PC-3 (cell line): ENCODE measurements at regions not wholly inside any gene's neighbourhood (a gene's known extent, or its start where the extent isn't known, plus 50 kb on each side); places are given as distances from the start of the nearest gene placed in this dataset.

Experiments
- ATAC-seq: fragments of 200-7000 bp; cut with Tn5 transposase; 2 replicates; pipeline ENCODE4 v1.9.1; 2020; ENCODE audit warnings: mild to moderate bottlenecking, moderate library complexity
- BruUV-seq: library from RNA; stranded (reverse); fragments of 400-500 nt; replicated peaks from 2 replicates; lab custom pipeline; 2021; lab: Mats Ljungman, UMichigan
- CTCF ChIA-PET: fragments of 300-600 bp; sonication (Branson Sonifier 250); formaldehyde crosslinking; loops from one replicate; lab custom pipeline; 2022; ENCODE audit warnings: antibody characterized with exemption; lab: Charles Lee
- POLR2A ChIA-PET: fragments of 300-600 bp; sonication (Branson Sonifier 250); formaldehyde crosslinking; loops from one replicate; lab custom pipeline; 2022; ENCODE audit warnings: antibody characterized with exemption; ENCODE audit not compliant: unreplicated experiment; lab: Charles Lee
- DNase-seq: peaks from one replicate; pipeline ENCODE4 v3.0.0-alpha.2; 2015
- H2AFZ ChIP-seq: fragments of 300-600 bp; sonication (generic); 2 replicates; pipeline ENCODE4 v1.6.0; 2016; ENCODE audit warnings: antibody characterized with exemption, low read length
- H3F3A ChIP-seq: fragments of 300-600 bp; sonication (generic); one replicate; pipeline ENCODE4 v1.6.0; 2017; ENCODE audit warnings: antibody characterized with exemption, low read length, control low read depth, mild to moderate bottlenecking; ENCODE audit not compliant: unreplicated experiment
- H3K27ac ChIP-seq: fragments of 300-600 bp; sonication (generic); 2 replicates; pipeline ENCODE4 v1.5.1; 2016; ENCODE audit warnings: mild to moderate bottlenecking, low read length
- H3K27me3 ChIP-seq: fragments of 300-600 bp; sonication (generic); 2 replicates; pipeline ENCODE4 v1.6.1; 2016; ENCODE audit warnings: low read length, mixed read lengths
- H3K36me3 ChIP-seq: fragments of 300-600 bp; sonication (generic); 2 replicates; pipeline ENCODE4 v1.6.1; 2016; ENCODE audit warnings: low read depth, mixed run types, low read length, mixed read lengths
- H3K4me1 ChIP-seq: fragments of 300-600 bp; sonication (generic); 2 replicates; pipeline ENCODE4 v1.5.1; 2016; ENCODE audit warnings: low read length; ENCODE audit not compliant: insufficient read depth
- H3K4me2 ChIP-seq: fragments of 300-600 bp; sonication (generic); 2 replicates; pipeline ENCODE4 v1.6.0; 2016; ENCODE audit warnings: low read length
- H3K4me3 ChIP-seq: fragments of 300-600 bp; sonication (generic); 2 replicates; pipeline ENCODE4 v1.5.1; 2016; ENCODE audit warnings: mild to moderate bottlenecking, low read length, mixed read lengths
- H3K79me2 ChIP-seq: fragments of 300-600 bp; sonication (generic); 2 replicates; pipeline ENCODE4 v1.6.1; 2017; ENCODE audit warnings: low read length, mixed read lengths
- H3K9ac ChIP-seq: fragments of 300-600 bp; sonication (generic); 2 replicates; pipeline ENCODE4 v1.6.0; 2016; ENCODE audit warnings: mild to moderate bottlenecking, low read length
- H3K9me2 ChIP-seq: fragments of 300-600 bp; sonication (generic); replicated peaks from 2 replicates; pipeline ENCODE4 v1.6.1; 2016; ENCODE audit warnings: mixed run types, low read length, mixed read lengths
- H3K9me3 ChIP-seq: fragments of 300-600 bp; sonication (generic); 2 replicates; pipeline ENCODE4 v1.6.1; 2016; ENCODE audit warnings: low read length, mixed read lengths
- H4K20me1 ChIP-seq: fragments of 300-600 bp; sonication (generic); 2 replicates; pipeline ENCODE4 v1.6.1; 2016; ENCODE audit warnings: low read length, mixed read lengths
- EZH2 ChIP-seq: fragments of 300-600 bp; sonication (generic); IDR thresholded peaks from one replicate; pipeline ENCODE4 v1.6.1; 2017; ENCODE audit warnings: antibody characterized with exemption, mild to moderate bottlenecking, low read length; ENCODE audit not compliant: unreplicated experiment
- EZH2phosphoT487 ChIP-seq: fragments of 300-600 bp; sonication (generic); IDR thresholded peaks from 2 replicates; pipeline ENCODE4 v1.6.1; 2018; ENCODE audit warnings: mild to moderate bottlenecking, antibody characterized with exemption, low read length, borderline replicate concordance
- intact Hi-C: fragments of 100-400 bp; cut with micrococcal nuclease; formaldehyde crosslinking; loops from 2 replicates; pipeline ENCODE4 v1.9.0; 2023
- TF ChIP-seq, protein P1 (sequence below): fragments of 300-600 bp; sonication (generic); conservative IDR thresholded peaks from 2 replicates; pipeline ENCODE4 v1.5.1; 2017; ENCODE audit warnings: antibody characterized with exemption, low read depth, mild to moderate bottlenecking, low read length

DNA sequence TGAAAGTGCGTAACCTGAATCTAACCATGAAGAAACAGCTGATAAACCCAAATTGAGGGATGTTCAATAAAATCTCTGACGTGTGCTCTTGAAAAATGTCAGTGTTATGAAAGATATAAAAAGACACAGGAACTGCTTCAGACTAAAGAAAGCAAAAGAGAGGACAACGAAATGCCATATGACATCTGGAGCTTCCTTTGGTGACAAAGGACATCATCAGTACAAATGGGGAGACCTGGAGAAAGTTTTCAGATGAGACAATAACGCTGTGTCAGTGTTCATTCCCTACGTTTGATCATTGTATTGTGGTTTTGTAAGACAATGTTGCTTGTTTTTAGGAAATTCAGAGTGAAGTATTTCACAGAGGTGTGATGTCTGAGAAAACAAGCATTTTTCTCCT is 125.9 kb upstream of the MAP1LC3B2 start:
- TF ChIP-seq EZH2phosphoT487, result no peak
- no peak for TF ChIP-seq EZH2
- TF ChIP-seq, protein P1, sequence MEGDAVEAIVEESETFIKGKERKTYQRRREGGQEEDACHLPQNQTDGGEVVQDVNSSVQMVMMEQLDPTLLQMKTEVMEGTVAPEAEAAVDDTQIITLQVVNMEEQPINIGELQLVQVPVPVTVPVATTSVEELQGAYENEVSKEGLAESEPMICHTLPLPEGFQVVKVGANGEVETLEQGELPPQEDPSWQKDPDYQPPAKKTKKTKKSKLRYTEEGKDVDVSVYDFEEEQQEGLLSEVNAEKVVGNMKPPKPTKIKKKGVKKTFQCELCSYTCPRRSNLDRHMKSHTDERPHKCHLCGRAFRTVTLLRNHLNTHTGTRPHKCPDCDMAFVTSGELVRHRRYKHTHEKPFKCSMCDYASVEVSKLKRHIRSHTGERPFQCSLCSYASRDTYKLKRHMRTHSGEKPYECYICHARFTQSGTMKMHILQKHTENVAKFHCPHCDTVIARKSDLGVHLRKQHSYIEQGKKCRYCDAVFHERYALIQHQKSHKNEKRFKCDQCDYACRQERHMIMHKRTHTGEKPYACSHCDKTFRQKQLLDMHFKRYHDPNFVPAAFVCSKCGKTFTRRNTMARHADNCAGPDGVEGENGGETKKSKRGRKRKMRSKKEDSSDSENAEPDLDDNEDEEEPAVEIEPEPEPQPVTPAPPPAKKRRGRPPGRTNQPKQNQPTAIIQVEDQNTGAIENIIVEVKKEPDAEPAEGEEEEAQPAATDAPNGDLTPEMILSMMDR, result no peak
- no peak for DNase-seq
- Histone ChIP-seq H3K9me3 (no peaks in the 10 kb centered on the region), H2AFZ (no peak overlapping the region), H3K4me3 (no peak overlapping the region), H3K9me2 (no peaks in the 10 kb centered on the region), H3K27me3 (no peaks in the 10 kb centered on the region), H3K27ac (peak overlapping the region; percentile 88), H3K79me2 (no peaks in the 10 kb centered on the region), H3K4me1 (peaks cover 20% of the 10 kb centered on the region), H3K36me3 (no peaks in the 10 kb centered on the region), H4K20me1 (no peaks in the 10 kb centered on the region), H3F3A (no peaks in the 10 kb centered on the region), H3K9ac (no peak overlapping the region), H3K4me2 (no peak overlapping the region)
- BruUV-seq, result no TSS peak
- ATAC-seq, result no peak
- intact Hi-C loops, result no loop called here
- POLR2A ChIA-PET, result interaction anchor here (0.5 kb wide), 1 partner anchor 92 kb away, joined by 3 read pairs; no protein-coding TSS in a partner anchor
- CTCF ChIA-PET, result no interaction called here

DNA sequence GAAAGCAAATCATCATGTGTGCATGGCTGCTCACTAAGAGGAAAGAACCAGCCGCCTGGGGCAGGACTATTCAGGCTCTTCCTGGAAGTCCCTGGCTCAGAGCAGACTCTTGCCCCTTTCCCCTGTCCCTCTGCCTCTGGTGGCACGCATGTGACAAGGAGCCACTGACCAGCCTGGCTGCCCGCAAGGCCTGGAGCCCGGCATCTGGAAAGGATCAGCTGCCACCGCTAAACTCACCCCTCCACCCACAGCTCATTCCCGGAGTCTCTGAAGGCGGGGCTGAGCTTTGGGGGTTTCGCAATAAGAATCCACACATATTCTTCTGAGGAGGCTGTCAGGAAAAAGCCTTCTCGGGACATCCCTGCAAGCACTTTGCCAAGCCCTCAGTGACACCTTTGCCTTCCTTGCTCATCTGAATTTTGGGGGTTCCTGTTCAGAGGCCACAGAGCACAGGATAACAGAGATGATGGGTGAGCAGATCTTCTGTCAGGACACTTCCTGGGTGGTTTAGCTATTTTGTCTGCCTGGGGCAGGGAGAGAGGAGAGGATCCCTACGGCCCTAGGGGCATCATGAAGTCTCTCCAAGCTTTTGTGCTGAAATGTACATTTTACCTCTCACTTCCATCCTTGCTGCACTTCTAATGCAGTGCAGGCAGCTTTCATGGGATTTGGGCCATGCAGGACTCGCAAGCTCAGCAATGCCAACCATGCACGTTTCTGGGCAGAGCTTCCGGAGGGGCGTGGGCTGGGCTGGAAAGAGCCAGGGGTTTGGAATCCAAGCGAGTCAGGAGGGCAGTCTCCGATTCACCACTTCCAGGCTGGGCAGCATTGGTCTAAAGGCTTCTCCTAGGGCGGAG is 124.8 kb upstream of the MAP1LC3B2 start:
- peak overlapping the region; percentile 70 for H3K9ac ChIP-seq
- BruUV-seq, result no TSS peak
- DNase-seq, result peak; percentile 95
- H3K4me3 ChIP-seq, result peak overlapping the region; percentile 61
- no peaks in the 10 kb centered on the region for H3K9me3 ChIP-seq
- intact Hi-C loops, result loop anchor here (1.0 to 2.0 kb wide), 3 partner anchors 8 to 94 kb away; no protein-coding TSS in a partner anchor
- H3K79me2 ChIP-seq, result no peaks in the 10 kb centered on the region
- H3F3A ChIP-seq, result no peaks in the 10 kb centered on the region
- H3K27me3 ChIP-seq, result no peaks in the 10 kb centered on the region
- H3K36me3 ChIP-seq, result no peaks in the 10 kb centered on the region
- ChIA-PET POLR2A (interaction anchor here (0.5 to 1.0 kb wide), 2 partner anchors 20 to 53 kb away, joined by 3 to 4 read pairs; no protein-coding TSS in a partner anchor), CTCF (interaction anchor here (0.7 to 1.1 kb wide), 2 partner anchors 20 to 106 kb away, joined by 3 to 15 read pairs; no protein-coding TSS in a partner anchor)
- ATAC-seq, result peak; percentile 87
- no peaks in the 10 kb centered on the region for H4K20me1 ChIP-seq
- peak overlapping the region; percentile 87 for H3K4me2 ChIP-seq
- TF ChIP-seq, protein P1, result no peak
- TF ChIP-seq EZH2phosphoT487 (no peak), EZH2 (no peak)
- peak overlapping the region; percentile 79 for H2AFZ ChIP-seq
- H3K9me2 ChIP-seq, result no peaks in the 10 kb centered on the region
- peak overlapping the region; percentile 88 for H3K27ac ChIP-seq
- peaks cover 20% of the 10 kb centered on the region for H3K4me1 ChIP-seq
